ENCODE measurements at regions not wholly inside any gene's neighbourhood (a gene's known extent, or its start where the extent isn't known, plus 50 kb on each side); places are given as distances from the start of the nearest gene placed in this dataset.

DNA sequence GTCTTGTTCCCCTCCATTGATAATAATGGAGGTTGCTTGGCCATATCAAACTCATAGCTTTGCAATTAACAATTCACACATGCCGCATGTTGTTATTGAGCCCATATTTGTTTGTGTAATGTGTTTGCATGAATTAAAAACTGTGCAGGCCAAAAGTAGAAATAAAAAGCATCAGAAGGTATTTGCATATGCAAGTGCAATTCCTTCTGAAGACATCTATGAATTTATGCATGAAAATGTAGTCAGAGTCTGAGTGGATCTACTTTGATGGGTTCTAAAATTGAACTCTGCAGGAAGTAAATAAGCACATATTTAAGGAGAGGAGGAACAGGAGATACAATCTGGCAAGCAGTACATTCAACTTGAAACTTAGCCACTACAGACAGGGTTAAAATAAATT, 1004.6 kb upstream of the WWC1 start:
- Histone ChIP-seq H3K9me3 (no peaks in the 10 kb centered on the region), H3K4me1 (no peaks in the 10 kb centered on the region), H3K27ac (no peak overlapping the region), H3K36me3 (no peaks in the 10 kb centered on the region), H3K27me3 (no peaks in the 10 kb centered on the region), H3K4me3 (replicated peaks in 1 of 3) (no peak overlapping the region)
- intact Hi-C loops (cut with DNase I): no loop called here
- WGBS, 2 donors: 97 to 98% methylated on average over 1 of the region's 1 CpG
- no peak for DNase-seq
- no peak for TF ChIP-seq POLR2A (IDR thresholded peaks at IDR 0.05)
- TF ChIP-seq, protein P1, sequence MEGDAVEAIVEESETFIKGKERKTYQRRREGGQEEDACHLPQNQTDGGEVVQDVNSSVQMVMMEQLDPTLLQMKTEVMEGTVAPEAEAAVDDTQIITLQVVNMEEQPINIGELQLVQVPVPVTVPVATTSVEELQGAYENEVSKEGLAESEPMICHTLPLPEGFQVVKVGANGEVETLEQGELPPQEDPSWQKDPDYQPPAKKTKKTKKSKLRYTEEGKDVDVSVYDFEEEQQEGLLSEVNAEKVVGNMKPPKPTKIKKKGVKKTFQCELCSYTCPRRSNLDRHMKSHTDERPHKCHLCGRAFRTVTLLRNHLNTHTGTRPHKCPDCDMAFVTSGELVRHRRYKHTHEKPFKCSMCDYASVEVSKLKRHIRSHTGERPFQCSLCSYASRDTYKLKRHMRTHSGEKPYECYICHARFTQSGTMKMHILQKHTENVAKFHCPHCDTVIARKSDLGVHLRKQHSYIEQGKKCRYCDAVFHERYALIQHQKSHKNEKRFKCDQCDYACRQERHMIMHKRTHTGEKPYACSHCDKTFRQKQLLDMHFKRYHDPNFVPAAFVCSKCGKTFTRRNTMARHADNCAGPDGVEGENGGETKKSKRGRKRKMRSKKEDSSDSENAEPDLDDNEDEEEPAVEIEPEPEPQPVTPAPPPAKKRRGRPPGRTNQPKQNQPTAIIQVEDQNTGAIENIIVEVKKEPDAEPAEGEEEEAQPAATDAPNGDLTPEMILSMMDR (IDR thresholded peaks at IDR 0.05): no peak

GRCh38 chr5:167290478-167290877, 1001.0 kb upstream of the WWC1 start:
- Histone ChIP-seq H3K9me3 (no peaks in the 10 kb centered on the region), H3K27ac (no peak overlapping the region), H3K36me3 (no peaks in the 10 kb centered on the region), H3K4me3 (replicated peaks in 1 of 3) (no peak overlapping the region), H3K4me1 (no peaks in the 10 kb centered on the region), H3K27me3 (no peaks in the 10 kb centered on the region)
- 89 to 93% methylated on average over 1 of the region's 1 CpG for WGBS, 2 donors
- intact Hi-C loops (cut with DNase I): no loop called here
- TF ChIP-seq POLR2A (IDR thresholded peaks at IDR 0.05): no peak
- TF ChIP-seq, protein P1 (IDR thresholded peaks at IDR 0.05): no peak
- no peak for DNase-seq

GRCh38 chr5:167294882-167295680, 996.4 kb upstream of the WWC1 start:
- intact Hi-C loops (cut with DNase I): no loop called here
- no peak overlapping the region for H3K27ac ChIP-seq

GRCh38 chr5:167295681-167296005, 995.8 kb upstream of the WWC1 start:
- 81 to 88% methylated on average over 2 of the region's 2 CpGs for WGBS, 2 donors

More at GRCh38 chr5:167294882-167295680, 996.4 kb upstream of the WWC1 start:
- Histone ChIP-seq H3K4me1 (no peaks in the 10 kb centered on the region), H3K4me3 (replicated peaks in 1 of 3) (no peak overlapping the region), H3K27me3 (no peaks in the 10 kb centered on the region), H3K36me3 (no peaks in the 10 kb centered on the region), H3K9me3 (no peaks in the 10 kb centered on the region)
- 64 to 72% methylated on average over 3 of the region's 3 CpGs for WGBS, 2 donors
- no peak for DNase-seq
- TF ChIP-seq POLR2A (IDR thresholded peaks at IDR 0.05): no peak
- TF ChIP-seq, protein P1 (IDR thresholded peaks at IDR 0.05): no peak

GRCh38 chr5:167296066-167296465, 995.4 kb upstream of the WWC1 start:
- Histone ChIP-seq H3K9me3 (no peaks in the 10 kb centered on the region), H3K4me3 (replicated peaks in 1 of 3) (no peak overlapping the region), H3K27me3 (no peaks in the 10 kb centered on the region), H3K4me1 (no peaks in the 10 kb centered on the region), H3K27ac (no peak overlapping the region), H3K36me3 (no peaks in the 10 kb centered on the region)
- no peak for DNase-seq
- TF ChIP-seq POLR2A (IDR thresholded peaks at IDR 0.05): no peak
- intact Hi-C loops (cut with DNase I): no loop called here
- WGBS, 2 donors: 77 to 84% methylated on average over 5 of the region's 5 CpGs

More at GRCh38 chr5:167295681-167296005, 995.8 kb upstream of the WWC1 start:
- intact Hi-C loops (cut with DNase I): no loop called here
- H3K27me3 ChIP-seq: no peaks in the 10 kb centered on the region
- no peak for DNase-seq
- no peaks in the 10 kb centered on the region for H3K9me3 ChIP-seq
- no peak overlapping the region for H3K27ac ChIP-seq
- H3K4me1 ChIP-seq: no peaks in the 10 kb centered on the region
- TF ChIP-seq POLR2A (IDR thresholded peaks at IDR 0.05): no peak
- TF ChIP-seq, protein P1 (IDR thresholded peaks at IDR 0.05): no peak
- no peak overlapping the region for H3K4me3 ChIP-seq (replicated peaks in 1 of 3)
- H3K36me3 ChIP-seq: no peaks in the 10 kb centered on the region

Measured in thyroid gland (tissue), 4 donors.